SHP77 (cell line): ENCODE measurements at regions not wholly inside any gene's neighbourhood (a gene's known extent, or its start where the extent isn't known, plus 50 kb on each side); places are given as distances from the start of the nearest gene placed in this dataset.

ENCODE experiments used
- DNase-seq, 2 experiments: peaks; one replicate each; lab custom pipeline; 2025; lab: John Stamatoyannopoulos, UW

DNA sequence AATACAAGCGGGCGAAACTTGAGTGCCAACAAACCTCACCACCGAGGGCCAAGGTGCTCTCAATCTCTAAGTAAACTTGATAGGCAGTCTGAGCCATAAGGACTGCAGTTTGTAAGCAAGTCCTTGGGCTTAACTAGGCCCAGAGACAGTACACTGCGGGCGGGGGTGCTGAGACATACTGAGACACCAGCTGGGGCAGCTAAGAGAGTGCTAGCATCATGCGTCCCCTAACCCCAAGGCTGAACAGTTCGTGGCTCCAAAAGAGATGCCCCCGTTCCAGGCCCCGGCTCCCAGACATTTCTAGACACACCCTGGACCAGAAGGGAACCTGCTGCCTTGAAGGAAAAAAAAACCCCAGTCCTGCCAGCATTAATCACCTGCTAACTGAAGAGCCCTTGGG lies 126.8 kb upstream of the PRDX4 start:
- no peak for DNase-seq

DNA sequence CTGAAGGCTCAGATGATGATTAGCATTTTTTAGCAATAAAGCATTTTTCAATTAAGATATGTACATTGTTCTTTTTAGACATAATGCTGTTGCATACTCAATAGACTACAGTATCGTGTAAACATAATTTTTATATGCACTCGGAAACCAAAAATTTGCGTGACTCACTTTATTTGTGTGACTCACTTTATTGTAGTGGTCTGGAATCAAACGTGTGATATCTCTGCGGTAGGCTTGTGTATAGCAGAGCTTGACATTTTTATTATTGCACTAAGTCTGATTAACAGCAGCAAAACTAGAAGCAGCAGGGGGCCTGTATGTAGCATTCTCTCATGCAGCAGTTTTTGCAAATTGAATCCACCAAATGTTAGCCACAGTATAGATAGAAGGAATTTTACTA lies 119.1 kb upstream of the PRDX4 start:
- DNase-seq = no peak

DNA sequence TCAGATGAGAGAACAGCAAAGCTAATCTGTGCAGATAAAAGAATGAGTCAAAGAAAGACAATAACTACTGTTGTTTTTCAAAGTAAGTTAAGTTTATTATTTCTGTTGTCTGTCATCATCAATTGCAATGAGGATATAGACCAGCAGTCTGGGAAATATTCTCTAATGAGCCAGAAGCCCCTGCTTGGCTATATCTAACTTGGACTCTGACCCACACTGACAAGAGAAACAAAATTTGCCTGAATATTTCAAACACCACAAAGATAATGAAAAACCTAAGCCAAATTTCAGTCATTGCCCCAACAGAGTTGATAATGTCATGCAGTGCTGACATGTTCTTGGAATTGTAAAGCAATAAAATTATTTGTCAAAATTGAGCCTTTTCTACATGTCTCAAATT lies 115.0 kb upstream of the PRDX4 start:
- DNase-seq = no peak

DNA sequence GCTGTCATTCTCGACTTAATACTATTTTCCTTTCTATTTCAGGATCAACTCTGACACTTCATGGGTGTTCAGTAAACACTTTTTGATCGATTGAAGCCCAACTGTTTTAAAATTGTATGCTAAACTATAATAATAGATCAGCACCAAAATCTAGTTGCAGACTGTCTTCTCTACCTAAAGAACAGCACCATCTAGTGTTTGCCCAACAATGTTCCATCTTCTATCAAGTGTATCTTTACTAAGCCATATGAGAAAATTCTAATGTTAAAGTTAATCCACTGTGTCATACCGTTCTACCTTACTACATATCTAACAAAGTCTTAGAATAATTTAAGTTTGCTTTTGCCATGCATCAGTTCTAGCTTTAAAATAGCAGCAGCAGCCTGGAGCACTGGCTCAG lies 113.0 kb upstream of the PRDX4 start:
- peak; percentile 2 to 18 for DNase-seq

DNA sequence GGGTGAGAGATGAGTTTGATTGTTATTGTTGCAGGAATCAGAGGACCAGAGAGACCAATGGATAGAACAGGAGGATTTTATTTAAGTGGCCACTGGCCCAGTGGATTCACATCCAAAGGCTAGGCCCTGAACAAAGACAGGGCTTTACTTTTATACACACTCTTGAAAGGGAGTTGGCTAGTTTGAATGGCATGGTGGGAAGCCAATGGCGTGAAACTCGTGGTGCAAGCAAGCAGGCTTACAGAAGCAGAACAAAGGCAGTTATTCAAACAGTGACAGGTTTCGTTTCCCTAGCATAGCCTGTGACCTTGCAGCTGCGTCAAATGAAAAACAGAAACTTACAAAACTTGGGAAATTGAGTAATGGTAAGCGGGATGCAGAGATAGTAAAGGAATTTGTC lies 110.2 kb upstream of the PRDX4 start:
- DNase-seq = no peak

DNA sequence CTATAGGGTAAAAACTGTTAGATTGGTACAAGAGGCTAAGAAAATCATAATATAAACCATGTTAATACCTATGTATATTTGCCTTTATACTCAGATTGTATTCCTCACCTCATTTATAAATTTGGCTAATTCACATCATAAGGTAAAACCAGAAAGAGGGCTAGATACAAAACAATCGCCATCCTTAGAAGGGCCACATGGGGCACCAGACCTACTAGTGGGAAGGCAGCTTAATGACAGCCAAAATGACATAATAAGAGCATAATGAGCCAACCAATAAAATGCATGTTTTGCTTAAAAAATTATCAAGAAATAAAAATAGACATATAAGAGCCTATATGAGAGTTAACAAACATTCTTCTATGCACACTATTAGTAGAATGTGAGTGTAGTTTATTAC lies 107.3 kb upstream of the PRDX4 start:
- no peak for DNase-seq

DNA sequence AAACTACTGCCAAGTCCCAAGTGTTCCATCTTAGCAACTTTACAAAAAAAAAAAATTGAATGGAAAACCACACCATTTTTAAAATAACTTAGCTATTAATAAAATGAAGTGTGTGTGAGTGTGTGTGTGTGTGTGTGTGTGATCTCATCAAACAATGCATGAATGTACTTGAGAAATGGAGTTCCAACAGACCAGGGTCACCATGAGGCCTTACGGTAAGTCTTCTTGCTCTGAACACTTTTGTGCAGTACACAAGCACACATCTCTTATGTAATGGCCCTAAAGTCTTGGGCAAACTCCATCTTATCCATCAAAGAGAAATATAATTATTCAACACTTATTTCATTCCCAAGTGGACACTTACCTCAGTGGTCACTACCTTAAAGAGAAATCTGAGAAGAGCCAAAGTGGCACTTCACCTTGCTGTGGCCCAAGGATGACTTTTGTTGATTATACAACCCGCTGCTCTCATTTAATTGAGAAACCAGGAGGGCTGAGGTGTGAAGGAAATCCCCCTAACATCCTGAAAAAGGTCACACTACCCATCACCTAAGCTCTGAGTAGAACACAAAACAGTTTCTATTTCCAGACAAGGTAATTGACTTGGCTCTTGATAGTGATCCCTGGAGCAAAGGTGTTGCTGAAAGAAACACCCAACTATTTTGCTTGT lies 96.5 kb upstream of the PRDX4 start:
- DNase-seq = no peak

DNA sequence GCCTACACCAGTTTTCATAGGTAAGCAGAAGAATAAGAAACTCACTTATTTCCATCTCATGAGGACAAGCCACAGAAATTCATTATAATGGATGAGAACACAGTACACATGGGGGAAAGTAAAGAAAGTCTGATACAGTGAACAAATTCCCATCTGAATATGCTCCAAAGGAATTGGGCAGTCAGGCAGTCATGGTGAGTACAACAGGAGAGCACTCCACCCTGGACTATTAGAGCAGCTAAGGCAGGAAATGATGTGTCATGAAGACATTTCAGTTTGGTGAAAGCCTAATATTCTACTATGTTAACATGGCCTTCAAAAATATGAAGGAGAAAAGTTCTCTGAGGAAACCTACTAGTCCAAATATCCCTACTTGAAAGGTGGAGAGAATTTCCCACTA lies 92.0 kb upstream of the PRDX4 start:
- no peak for DNase-seq

DNA sequence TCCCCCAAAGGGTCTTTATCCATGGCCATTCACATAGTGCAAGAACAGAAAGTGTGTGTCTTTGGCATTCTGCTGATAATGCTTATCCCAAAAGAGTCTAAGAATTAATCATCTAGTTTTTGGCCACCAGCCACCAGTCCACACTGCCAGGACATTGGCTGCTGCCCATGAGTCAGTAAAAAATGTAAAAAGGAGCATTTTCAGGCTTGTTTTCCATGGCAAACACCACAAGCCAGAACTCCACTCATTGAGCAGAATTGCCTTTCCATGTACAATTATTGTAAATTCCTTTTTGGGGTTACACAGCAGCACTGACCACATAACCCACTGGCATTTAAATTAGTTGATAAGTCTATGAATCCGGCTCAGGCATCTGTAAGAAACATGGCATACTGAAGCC lies 89.2 kb upstream of the PRDX4 start:
- no peak for DNase-seq

DNA sequence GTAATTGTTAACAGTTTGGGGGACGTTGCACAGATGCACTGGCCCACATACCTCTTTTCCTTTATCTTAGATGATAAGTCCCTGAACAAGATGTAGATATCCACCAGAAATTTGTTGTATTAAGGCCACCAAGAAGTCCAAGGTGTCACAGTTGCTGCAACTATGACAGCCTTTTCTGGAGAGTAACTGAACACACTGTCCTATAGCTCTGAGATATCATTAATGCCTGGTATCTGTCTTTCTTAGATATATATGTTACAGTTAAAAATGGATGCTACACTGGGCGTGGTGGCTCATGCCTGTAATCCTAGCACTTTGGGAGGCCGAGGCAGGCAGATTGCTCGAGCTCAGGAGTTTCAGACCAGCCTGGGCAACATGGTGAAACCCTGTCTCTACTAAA lies 77.8 kb upstream of the PRDX4 start:
- no peak for DNase-seq

DNA sequence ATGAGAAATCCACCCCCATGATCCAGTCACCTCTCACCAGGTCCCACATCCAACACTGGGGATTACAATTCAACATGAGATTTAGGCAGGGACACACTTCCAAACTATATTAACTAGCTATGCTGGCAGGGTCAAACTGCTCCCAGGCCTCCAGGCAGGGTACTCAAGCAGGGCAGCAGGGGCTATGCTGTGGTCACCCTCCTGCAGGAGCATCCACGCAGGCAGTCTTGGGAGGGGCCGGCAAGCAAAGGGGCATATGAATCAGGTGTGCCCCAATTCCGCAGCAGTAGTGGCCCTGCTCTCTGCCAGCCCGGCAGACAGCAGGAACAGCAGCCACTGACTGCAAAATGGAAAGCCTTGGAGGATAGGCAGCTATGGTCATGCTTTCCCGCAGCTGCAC lies 74.6 kb upstream of the PRDX4 start:
- DNase-seq = no peak

DNA sequence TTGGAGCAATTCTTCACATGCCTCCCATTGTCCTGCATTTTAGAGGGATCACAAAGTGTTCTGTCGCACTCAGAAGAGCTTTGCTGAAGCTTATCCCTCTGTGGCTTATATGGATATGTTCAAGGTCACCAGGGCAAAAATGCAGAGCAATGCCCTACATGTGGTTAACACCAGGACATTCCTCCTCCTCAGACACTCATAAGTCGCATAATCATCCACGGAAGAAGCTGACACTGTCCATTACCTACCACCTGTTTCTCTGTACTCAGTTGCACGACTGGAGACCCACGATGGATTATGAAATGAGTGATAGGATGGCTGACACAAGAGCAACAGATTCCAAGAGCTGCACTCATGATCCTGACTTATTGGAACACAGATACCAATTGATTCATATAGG lies 68.7 kb upstream of the PRDX4 start:
- DNase-seq = no peak

DNA sequence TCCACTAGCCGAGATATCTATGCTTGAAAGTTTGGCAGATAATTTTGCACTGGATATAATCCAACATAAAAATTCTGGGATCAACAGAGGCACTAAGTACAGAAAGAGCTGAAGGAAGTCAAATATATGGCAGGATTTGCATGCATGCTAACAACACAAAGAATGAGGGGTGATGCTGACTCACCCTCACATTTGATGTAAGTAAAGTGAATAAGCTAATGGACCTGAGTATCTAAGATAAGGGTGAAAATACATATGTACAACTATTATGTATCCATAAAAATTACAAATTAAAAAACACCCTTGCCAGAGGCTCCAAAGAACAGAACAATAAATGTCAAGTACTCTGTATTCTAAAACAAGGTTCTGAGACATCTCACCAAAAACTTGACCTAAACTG lies 63.8 kb upstream of the PRDX4 start:
- no peak for DNase-seq

DNA sequence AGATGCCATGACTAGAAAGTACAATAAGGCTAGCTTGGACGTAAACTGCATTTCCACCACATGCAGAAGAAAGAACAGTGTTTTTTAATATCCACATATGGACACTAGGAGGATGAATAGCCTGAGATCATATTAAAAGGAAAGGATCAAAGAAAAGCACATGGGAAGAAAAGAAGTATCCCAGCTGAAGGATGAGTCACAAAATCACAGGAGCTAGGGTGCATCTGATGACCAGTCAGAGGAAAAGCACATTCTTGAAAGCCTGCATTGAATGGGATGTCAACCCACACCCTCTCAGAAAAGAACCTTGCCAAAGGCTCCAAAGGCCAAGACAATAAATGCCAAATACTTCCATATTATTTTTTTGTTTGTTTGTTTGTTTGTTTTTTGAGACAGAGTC lies 56.8 kb upstream of the PRDX4 start:
- no peak for DNase-seq

DNA sequence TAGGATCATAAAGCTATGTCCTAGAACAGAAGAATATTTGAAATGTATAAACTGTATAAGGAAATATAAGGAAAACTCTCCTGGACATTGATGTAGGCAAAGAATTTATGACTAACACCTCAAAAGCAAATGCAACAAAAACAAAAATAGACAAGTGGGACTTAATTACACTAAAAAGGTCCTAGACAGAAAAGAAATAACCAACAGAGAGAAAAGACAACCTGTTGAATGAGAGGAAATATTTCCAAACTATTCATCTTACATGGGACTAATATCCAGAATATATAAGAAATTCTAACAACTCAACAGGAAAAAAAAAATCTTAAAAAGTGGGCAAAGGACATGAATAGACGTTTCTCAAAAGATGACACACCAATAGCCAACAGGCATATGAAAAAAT lies 54.4 kb upstream of the PRDX4 start:
- DNase-seq = no peak

DNA sequence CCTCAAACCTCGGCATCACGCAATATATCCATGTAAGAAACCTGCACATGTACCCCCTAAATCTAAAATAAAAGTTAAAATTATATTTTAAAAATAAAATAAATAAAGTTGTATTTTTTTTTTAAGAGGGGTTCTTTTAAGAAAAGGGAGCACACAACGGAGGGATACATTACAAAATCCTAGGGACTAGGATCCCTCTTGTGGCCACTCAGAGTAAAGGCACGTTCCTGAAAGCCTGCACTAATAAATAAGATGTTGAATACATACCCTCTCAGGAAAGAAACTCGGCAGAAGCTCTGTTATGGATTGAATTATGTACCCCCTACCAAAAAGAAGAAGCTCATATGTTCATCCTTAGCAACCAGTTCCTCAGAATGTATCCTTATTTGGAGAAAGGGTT lies 50.9 kb upstream of the PRDX4 start:
- DNase-seq = no peak
